PC-3 (cell line): ENCODE measurements at regions not wholly inside any gene's neighbourhood (a gene's known extent, or its start where the extent isn't known, plus 50 kb on each side); places are given as distances from the start of the nearest gene placed in this dataset.

Experiments
- ATAC-seq: fragments of 200-7000 bp; cut with Tn5 transposase; 2 replicates; pipeline ENCODE4 v1.9.1; 2020; ENCODE audit warnings: mild to moderate bottlenecking, moderate library complexity
- BruUV-seq: library from RNA; stranded (reverse); fragments of 400-500 nt; replicated peaks from 2 replicates; lab custom pipeline; 2021; lab: Mats Ljungman, UMichigan
- CTCF ChIA-PET: fragments of 300-600 bp; sonication (Branson Sonifier 250); formaldehyde crosslinking; loops from one replicate; lab custom pipeline; 2022; ENCODE audit warnings: antibody characterized with exemption; lab: Charles Lee
- POLR2A ChIA-PET: fragments of 300-600 bp; sonication (Branson Sonifier 250); formaldehyde crosslinking; loops from one replicate; lab custom pipeline; 2022; ENCODE audit warnings: antibody characterized with exemption; ENCODE audit not compliant: unreplicated experiment; lab: Charles Lee
- DNase-seq: peaks from one replicate; pipeline ENCODE4 v3.0.0-alpha.2; 2015
- H2AFZ ChIP-seq: fragments of 300-600 bp; sonication (generic); 2 replicates; pipeline ENCODE4 v1.6.0; 2016; ENCODE audit warnings: antibody characterized with exemption, low read length
- H3F3A ChIP-seq: fragments of 300-600 bp; sonication (generic); one replicate; pipeline ENCODE4 v1.6.0; 2017; ENCODE audit warnings: antibody characterized with exemption, low read length, control low read depth, mild to moderate bottlenecking; ENCODE audit not compliant: unreplicated experiment
- H3K27ac ChIP-seq: fragments of 300-600 bp; sonication (generic); 2 replicates; pipeline ENCODE4 v1.5.1; 2016; ENCODE audit warnings: mild to moderate bottlenecking, low read length
- H3K27me3 ChIP-seq: fragments of 300-600 bp; sonication (generic); 2 replicates; pipeline ENCODE4 v1.6.1; 2016; ENCODE audit warnings: low read length, mixed read lengths
- H3K36me3 ChIP-seq: fragments of 300-600 bp; sonication (generic); 2 replicates; pipeline ENCODE4 v1.6.1; 2016; ENCODE audit warnings: low read depth, mixed run types, low read length, mixed read lengths
- H3K4me1 ChIP-seq: fragments of 300-600 bp; sonication (generic); 2 replicates; pipeline ENCODE4 v1.5.1; 2016; ENCODE audit warnings: low read length; ENCODE audit not compliant: insufficient read depth
- H3K4me2 ChIP-seq: fragments of 300-600 bp; sonication (generic); 2 replicates; pipeline ENCODE4 v1.6.0; 2016; ENCODE audit warnings: low read length
- H3K4me3 ChIP-seq: fragments of 300-600 bp; sonication (generic); 2 replicates; pipeline ENCODE4 v1.5.1; 2016; ENCODE audit warnings: mild to moderate bottlenecking, low read length, mixed read lengths
- H3K79me2 ChIP-seq: fragments of 300-600 bp; sonication (generic); 2 replicates; pipeline ENCODE4 v1.6.1; 2017; ENCODE audit warnings: low read length, mixed read lengths
- H3K9ac ChIP-seq: fragments of 300-600 bp; sonication (generic); 2 replicates; pipeline ENCODE4 v1.6.0; 2016; ENCODE audit warnings: mild to moderate bottlenecking, low read length
- H3K9me2 ChIP-seq: fragments of 300-600 bp; sonication (generic); replicated peaks from 2 replicates; pipeline ENCODE4 v1.6.1; 2016; ENCODE audit warnings: mixed run types, low read length, mixed read lengths
- H3K9me3 ChIP-seq: fragments of 300-600 bp; sonication (generic); 2 replicates; pipeline ENCODE4 v1.6.1; 2016; ENCODE audit warnings: low read length, mixed read lengths
- H4K20me1 ChIP-seq: fragments of 300-600 bp; sonication (generic); 2 replicates; pipeline ENCODE4 v1.6.1; 2016; ENCODE audit warnings: low read length, mixed read lengths
- EZH2 ChIP-seq: fragments of 300-600 bp; sonication (generic); IDR thresholded peaks from one replicate; pipeline ENCODE4 v1.6.1; 2017; ENCODE audit warnings: antibody characterized with exemption, mild to moderate bottlenecking, low read length; ENCODE audit not compliant: unreplicated experiment
- EZH2phosphoT487 ChIP-seq: fragments of 300-600 bp; sonication (generic); IDR thresholded peaks from 2 replicates; pipeline ENCODE4 v1.6.1; 2018; ENCODE audit warnings: mild to moderate bottlenecking, antibody characterized with exemption, low read length, borderline replicate concordance
- intact Hi-C: fragments of 100-400 bp; cut with micrococcal nuclease; formaldehyde crosslinking; loops from 2 replicates; pipeline ENCODE4 v1.9.0; 2023
- TF ChIP-seq, protein P1 (sequence below): fragments of 300-600 bp; sonication (generic); conservative IDR thresholded peaks from 2 replicates; pipeline ENCODE4 v1.5.1; 2017; ENCODE audit warnings: antibody characterized with exemption, low read depth, mild to moderate bottlenecking, low read length

DNA sequence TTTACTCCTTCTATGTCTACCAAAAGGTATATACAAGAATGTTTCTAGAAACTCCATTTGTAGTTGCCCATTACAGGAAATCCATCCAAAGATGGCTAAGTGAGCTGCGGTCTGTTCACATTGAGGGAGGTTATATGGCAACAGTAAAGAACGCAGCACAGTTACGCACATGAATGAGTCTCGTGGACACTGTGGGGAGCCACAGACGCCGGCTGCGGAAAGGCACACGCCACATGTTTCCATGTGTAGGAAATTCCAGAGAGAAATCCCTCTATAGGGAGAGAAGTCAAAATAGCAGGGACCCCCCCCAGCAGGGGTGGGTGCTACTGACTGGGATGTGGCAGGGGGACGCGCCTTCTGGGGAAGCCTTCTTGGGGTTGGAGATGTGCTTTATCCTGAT lies 139.0 kb upstream of the NCOR2 start:
- POLR2A ChIA-PET: no interaction called here

DNA sequence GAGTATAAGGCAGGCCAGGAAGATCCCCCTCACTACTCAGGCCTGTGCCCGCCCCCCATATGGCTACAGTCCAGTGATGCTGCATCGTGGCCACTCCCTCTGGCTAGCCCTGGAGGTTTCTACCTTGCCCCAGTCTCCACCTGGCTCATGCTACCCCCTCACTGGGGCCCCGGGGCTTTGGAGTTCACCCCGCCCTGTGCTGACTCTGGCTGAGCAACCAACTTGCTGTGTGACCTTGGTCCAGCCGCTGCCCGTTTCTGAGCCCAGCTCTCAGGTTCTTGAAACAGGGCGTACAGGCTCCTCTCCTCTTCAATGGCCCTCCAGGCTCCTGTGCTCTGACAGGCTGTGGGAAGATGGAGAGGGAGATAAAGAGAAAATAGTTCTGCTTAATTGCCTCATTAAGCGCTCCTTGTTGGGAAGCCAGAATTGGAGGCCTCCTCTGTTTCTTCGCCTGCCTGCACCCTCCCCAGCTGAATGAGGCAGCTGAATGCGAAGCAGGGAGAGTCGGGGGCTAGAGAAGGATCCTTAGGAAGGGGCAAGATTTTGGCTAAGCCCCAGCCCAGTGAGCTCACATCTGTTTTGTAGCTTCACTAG lies 138.2 kb upstream of the NCOR2 start:
- Histone ChIP-seq H3K27me3 (no peaks in the 10 kb centered on the region), H2AFZ (no peak overlapping the region), H3F3A (no peaks in the 10 kb centered on the region), H4K20me1 (no peaks in the 10 kb centered on the region), H3K9me2 (no peaks in the 10 kb centered on the region), H3K4me3 (no peak overlapping the region), H3K79me2 (no peaks in the 10 kb centered on the region), H3K27ac (no peak overlapping the region), H3K9me3 (no peaks in the 10 kb centered on the region), H3K4me1 (no peaks in the 10 kb centered on the region), H3K4me2 (no peak overlapping the region), H3K36me3 (no peaks in the 10 kb centered on the region), H3K9ac (no peak overlapping the region)
- no TSS peak for BruUV-seq
- TF ChIP-seq EZH2 (no peak), EZH2phosphoT487 (no peak)
- TF ChIP-seq, protein P1, sequence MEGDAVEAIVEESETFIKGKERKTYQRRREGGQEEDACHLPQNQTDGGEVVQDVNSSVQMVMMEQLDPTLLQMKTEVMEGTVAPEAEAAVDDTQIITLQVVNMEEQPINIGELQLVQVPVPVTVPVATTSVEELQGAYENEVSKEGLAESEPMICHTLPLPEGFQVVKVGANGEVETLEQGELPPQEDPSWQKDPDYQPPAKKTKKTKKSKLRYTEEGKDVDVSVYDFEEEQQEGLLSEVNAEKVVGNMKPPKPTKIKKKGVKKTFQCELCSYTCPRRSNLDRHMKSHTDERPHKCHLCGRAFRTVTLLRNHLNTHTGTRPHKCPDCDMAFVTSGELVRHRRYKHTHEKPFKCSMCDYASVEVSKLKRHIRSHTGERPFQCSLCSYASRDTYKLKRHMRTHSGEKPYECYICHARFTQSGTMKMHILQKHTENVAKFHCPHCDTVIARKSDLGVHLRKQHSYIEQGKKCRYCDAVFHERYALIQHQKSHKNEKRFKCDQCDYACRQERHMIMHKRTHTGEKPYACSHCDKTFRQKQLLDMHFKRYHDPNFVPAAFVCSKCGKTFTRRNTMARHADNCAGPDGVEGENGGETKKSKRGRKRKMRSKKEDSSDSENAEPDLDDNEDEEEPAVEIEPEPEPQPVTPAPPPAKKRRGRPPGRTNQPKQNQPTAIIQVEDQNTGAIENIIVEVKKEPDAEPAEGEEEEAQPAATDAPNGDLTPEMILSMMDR: no peak
- intact Hi-C loops: no loop called here
- CTCF ChIA-PET: no interaction called here
- POLR2A ChIA-PET: no interaction called here
- ATAC-seq (no peak), DNase-seq (no peak)

More for the DNA sequence above, 139.0 kb upstream of the NCOR2 start:
- Histone ChIP-seq H2AFZ (no peak overlapping the region), H3K27ac (no peak overlapping the region), H3K9me3 (no peaks in the 10 kb centered on the region), H3K79me2 (no peaks in the 10 kb centered on the region), H3F3A (no peaks in the 10 kb centered on the region), H3K27me3 (no peaks in the 10 kb centered on the region), H3K4me2 (no peak overlapping the region), H3K4me3 (no peak overlapping the region), H4K20me1 (no peaks in the 10 kb centered on the region), H3K9ac (no peak overlapping the region), H3K4me1 (no peaks in the 10 kb centered on the region), H3K9me2 (no peaks in the 10 kb centered on the region), H3K36me3 (no peaks in the 10 kb centered on the region)
- TF ChIP-seq EZH2: no peak
- intact Hi-C loops: no loop called here
- DNase-seq: no peak
- ATAC-seq: no peak
- BruUV-seq: no TSS peak
- CTCF ChIA-PET: no interaction called here

GRCh38 chr12:124704619-124705018 lies 137.2 kb upstream of the NCOR2 start:
- Histone ChIP-seq H3K9me2 (no peaks in the 10 kb centered on the region), H3F3A (no peaks in the 10 kb centered on the region), H2AFZ (no peak overlapping the region), H3K4me1 (no peaks in the 10 kb centered on the region), H3K9me3 (no peaks in the 10 kb centered on the region), H3K4me2 (no peak overlapping the region), H3K4me3 (no peak overlapping the region), H4K20me1 (no peaks in the 10 kb centered on the region), H3K36me3 (no peaks in the 10 kb centered on the region), H3K27me3 (no peaks in the 10 kb centered on the region), H3K9ac (no peak overlapping the region), H3K79me2 (no peaks in the 10 kb centered on the region), H3K27ac (no peak overlapping the region)
- TF ChIP-seq, protein P1: no peak
- TF ChIP-seq EZH2phosphoT487: no peak
- TF ChIP-seq EZH2: no peak
- ChIA-PET POLR2A (no interaction called here), CTCF (no interaction called here)
- BruUV-seq: no TSS peak
- DNase-seq (no peak), ATAC-seq (no peak)
- intact Hi-C loops: no loop called here
